Activated B cell treated with CpG ODN at 0.5 μM for 24 hours (primary cell): ENCODE measurements at regions not wholly inside any gene's neighbourhood (a gene's known extent, or its start where the extent isn't known, plus 50 kb on each side); places are given as distances from the start of the nearest gene placed in this dataset.

ENCODE experiments used
- ATAC-seq: fragments of 200-7000 bp; cut with Tn5 transposase; one replicate; pipeline ENCODE4 v1.10.0; 2021; ENCODE audit warnings: low read depth, mild to moderate bottlenecking, moderate library complexity
- CTCF ChIA-PET: fragments of 350-600 bp; sonication (Branson Sonifier 250); formaldehyde crosslinking; loops from one replicate; lab custom pipeline; 2021; ENCODE audit warnings: antibody characterized with exemption; lab: Charles Lee
- POLR2A ChIA-PET: fragments of 350-600 bp; sonication (Branson Sonifier 250); formaldehyde crosslinking; loops from one replicate; lab custom pipeline; 2021; ENCODE audit warnings: antibody characterized with exemption; lab: Charles Lee
- DNase-seq: peaks from one replicate; pipeline ENCODE4 v3.0.0; 2022
- H3K27ac Mint-ChIP-seq: one replicate; pipeline ENCODE4 v1.8.0; 2020; ENCODE audit warnings: mixed read lengths
- H3K27me3 Mint-ChIP-seq: one replicate; pipeline ENCODE4 v1.8.0; 2021; ENCODE audit warnings: mixed read lengths
- H3K36me3 Mint-ChIP-seq: one replicate; pipeline ENCODE4 v1.8.0; 2021; ENCODE audit warnings: low read depth, mixed read lengths
- H3K4me1 Mint-ChIP-seq: one replicate; pipeline ENCODE4 v1.8.0; 2021; ENCODE audit warnings: mixed read lengths
- H3K4me3 Mint-ChIP-seq: one replicate; pipeline ENCODE4 v1.8.0; 2020; ENCODE audit warnings: mild to moderate bottlenecking, mixed read lengths
- H3K9me3 Mint-ChIP-seq: one replicate; pipeline ENCODE4 v1.8.0; 2020; ENCODE audit warnings: mixed read lengths
- CTCF ChIP-seq: fragments of 200-600 bp; IDR thresholded peaks from one replicate; pipeline ENCODE4 v1.8.0; 2022; ENCODE audit warnings: antibody characterized with exemption, mild to moderate bottlenecking
- intact Hi-C: fragments of 100-400 bp; cut with micrococcal nuclease; formaldehyde crosslinking; loops from one replicate; pipeline ENCODE4 v1.15.1; 2024

GRCh38 chr10:113279262-113279661, 273.6 kb upstream of the HABP2 start:
- ATAC-seq (no peak), DNase-seq (no peak)
- H3K36me3 Mint-ChIP-seq = no peaks in the 10 kb centered on the region
- no peak for TF ChIP-seq CTCF
- ChIA-PET CTCF (no interaction called here), POLR2A (no interaction called here)
- intact Hi-C loops = no loop called here
- H3K9me3 Mint-ChIP-seq = peaks cover 17% of the 10 kb centered on the region
- H3K4me1 Mint-ChIP-seq = no peaks in the 10 kb centered on the region
- no peak overlapping the region for H3K27ac Mint-ChIP-seq
- no peak overlapping the region for H3K4me3 Mint-ChIP-seq
- no peaks in the 10 kb centered on the region for H3K27me3 Mint-ChIP-seq

- H3K27me3 Mint-ChIP-seq = peaks cover 2% of the 10 kb centered on the region
- no peak overlapping the region for H3K4me3 Mint-ChIP-seq
- no peaks in the 10 kb centered on the region for H3K36me3 Mint-ChIP-seq
- no peaks in the 10 kb centered on the region for H3K4me1 Mint-ChIP-seq
- no peak for TF ChIP-seq CTCF
- no peak overlapping the region for H3K27ac Mint-ChIP-seq
- CTCF ChIA-PET = no interaction called here
- no peak for DNase-seq
- intact Hi-C loops = no loop called here
- H3K9me3 Mint-ChIP-seq = no peaks in the 10 kb centered on the region
- POLR2A ChIA-PET = no interaction called here
- ATAC-seq = no peak
These were observed 270.3 kb upstream of the HABP2 start for GRCh38 chr10:113282564-113282963.

GRCh38 chr10:113283189-113283588, 269.7 kb upstream of the HABP2 start:
- H3K9me3 Mint-ChIP-seq = no peaks in the 10 kb centered on the region
- no peak for ATAC-seq
- no peaks in the 10 kb centered on the region for H3K36me3 Mint-ChIP-seq
- no peak for TF ChIP-seq CTCF
- CTCF ChIA-PET = no interaction called here
- H3K4me3 Mint-ChIP-seq = no peak overlapping the region
- no peak overlapping the region for H3K27ac Mint-ChIP-seq
- peaks cover 2% of the 10 kb centered on the region for H3K27me3 Mint-ChIP-seq
- no peak for DNase-seq
- POLR2A ChIA-PET = no interaction called here
- no peaks in the 10 kb centered on the region for H3K4me1 Mint-ChIP-seq
- intact Hi-C loops = no loop called here

DNA sequence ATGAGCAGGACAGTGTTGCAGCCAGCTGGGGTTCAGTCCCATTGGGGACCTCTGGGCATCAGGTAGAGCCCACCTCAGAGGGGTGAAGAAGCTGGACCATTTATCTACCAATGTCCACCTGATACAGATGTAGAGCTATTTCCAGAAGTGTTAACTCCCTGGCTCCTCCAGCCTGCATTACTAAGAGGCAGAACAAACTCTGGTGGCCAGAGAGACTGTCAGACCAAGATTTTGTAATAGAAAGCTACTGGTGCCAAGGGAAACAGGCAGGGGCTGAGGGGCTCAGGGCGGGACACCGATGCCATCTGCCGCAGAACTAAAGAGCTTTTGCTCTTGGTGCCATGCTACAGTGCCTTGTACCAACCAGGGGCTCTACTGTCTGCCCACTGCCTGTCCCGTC, 268.2 kb upstream of the HABP2 start:
- POLR2A ChIA-PET = no interaction called here

GRCh38 chr10:113285305-113285704, 267.5 kb upstream of the HABP2 start:
- no peaks in the 10 kb centered on the region for H3K4me1 Mint-ChIP-seq
- H3K36me3 Mint-ChIP-seq = no peaks in the 10 kb centered on the region
- no peak overlapping the region for H3K4me3 Mint-ChIP-seq
- no peak for DNase-seq
- CTCF ChIA-PET = interaction anchor here (0.7 kb wide), 1 partner anchor 41 kb away, joined by 3 read pairs; no protein-coding TSS in a partner anchor
- POLR2A ChIA-PET = no interaction called here
- ATAC-seq = no peak
- intact Hi-C loops = no loop called here
- no peak for TF ChIP-seq CTCF
- no peak overlapping the region for H3K27ac Mint-ChIP-seq
- no peaks in the 10 kb centered on the region for H3K9me3 Mint-ChIP-seq
- H3K27me3 Mint-ChIP-seq = peaks cover 2% of the 10 kb centered on the region

More for the DNA sequence above, 268.2 kb upstream of the HABP2 start:
- Mint-ChIP-seq H3K4me1 (no peaks in the 10 kb centered on the region), H3K27ac (no peak overlapping the region), H3K27me3 (peaks cover 2% of the 10 kb centered on the region), H3K4me3 (no peak overlapping the region), H3K9me3 (no peaks in the 10 kb centered on the region), H3K36me3 (no peaks in the 10 kb centered on the region)
- DNase-seq (no peak), ATAC-seq (no peak)
- TF ChIP-seq CTCF = no peak
- intact Hi-C loops = no loop called here
- CTCF ChIA-PET = no interaction called here
